ENCODE measurements at regions not wholly inside any gene's neighbourhood (a gene's known extent, or its start where the extent isn't known, plus 50 kb on each side); places are given as distances from the start of the nearest gene placed in this dataset.
"Not testable (repeated sequence)": the region's sequence is repeated elsewhere in the genome, so short reads cannot be mapped to it uniquely, and the experiment has no call there.

GRCh38 chr20:4462801-4463200 is 213.7 kb upstream of the ADRA1D start:
- DNase-seq: not testable (repeated sequence)

DNA sequence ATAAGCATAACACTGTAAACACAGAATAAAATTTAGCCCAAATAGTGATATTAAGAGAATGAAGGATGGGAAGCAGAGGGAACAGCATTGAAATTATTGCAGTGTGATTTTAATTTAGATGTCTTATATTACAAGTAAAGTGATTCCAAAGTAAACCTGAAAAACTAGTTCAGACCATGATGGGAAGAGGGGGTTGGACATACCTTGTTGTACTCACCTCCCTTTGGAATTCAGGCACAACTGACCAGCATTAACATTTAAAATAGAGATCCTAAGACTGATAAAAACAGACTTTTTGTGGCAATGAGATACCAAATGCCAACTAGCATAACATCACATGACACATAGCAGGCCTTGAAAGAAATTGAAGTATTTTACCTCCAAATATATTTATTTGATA is 210.0 kb upstream of the ADRA1D start:
- DNase-seq: no peak

GRCh38 chr20:4457566-4458543 is 208.8 kb upstream of the ADRA1D start:
- peak; percentile 62 for DNase-seq

DNA sequence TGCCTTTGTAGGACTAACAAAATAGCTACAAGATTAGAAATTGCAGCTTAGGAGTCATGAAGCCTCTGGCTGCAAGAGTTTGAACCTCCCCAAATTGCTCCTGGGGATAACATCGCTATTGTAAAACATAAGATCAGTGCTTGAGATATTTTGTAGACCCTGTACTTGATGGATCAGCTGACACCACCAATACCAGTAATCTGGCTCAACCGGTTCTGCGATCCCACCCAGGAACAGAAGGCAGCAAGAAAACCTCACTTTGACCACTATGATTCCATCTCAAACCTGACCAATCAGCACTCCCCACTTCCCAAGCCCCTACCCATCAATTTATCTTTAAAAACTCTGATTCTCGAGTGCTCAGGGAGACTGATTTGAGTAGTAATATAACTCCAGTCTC is 206.9 kb upstream of the ADRA1D start:
- peak; percentile 58 for DNase-seq

DNA sequence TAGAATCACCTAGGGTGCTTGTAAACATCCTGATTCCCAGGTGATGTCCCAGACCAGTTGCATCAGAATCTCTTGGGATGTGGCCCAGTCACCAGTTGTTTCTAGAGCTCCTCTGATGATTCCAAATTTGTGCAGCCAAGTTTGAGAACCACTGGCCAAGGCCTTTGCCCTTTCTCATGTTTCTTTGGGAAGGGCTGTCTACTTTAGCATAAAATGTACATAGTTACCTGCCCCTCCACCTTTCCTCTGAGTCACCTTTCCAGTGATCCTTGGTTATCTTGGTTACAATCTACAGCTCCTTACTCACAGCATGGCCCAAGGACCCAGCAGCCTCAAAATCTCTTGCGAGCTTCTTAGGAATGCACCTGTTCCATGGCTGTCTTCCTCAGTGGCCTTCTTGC is 206.2 kb upstream of the ADRA1D start:
- peak; percentile 76 for DNase-seq

DNA sequence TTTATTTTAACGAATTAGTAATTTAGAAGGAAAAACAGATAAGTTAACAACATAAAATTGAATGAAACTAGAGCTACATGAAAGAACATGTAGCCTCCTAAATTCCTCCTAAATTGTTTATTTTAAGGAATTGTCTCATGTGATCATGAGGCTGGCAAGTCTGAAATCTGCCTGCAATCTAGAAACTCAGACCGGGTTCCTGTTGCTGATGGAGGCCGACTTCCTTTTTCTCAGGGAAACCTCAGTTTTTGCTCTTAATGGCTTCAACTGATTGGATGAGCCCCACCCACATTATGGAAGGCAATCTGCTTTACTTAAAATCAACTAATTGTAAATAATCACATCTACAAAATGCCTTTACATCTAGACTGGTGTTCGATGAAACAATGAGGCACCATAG is 205.0 kb upstream of the ADRA1D start:
- DNase-seq: no peak

DNA sequence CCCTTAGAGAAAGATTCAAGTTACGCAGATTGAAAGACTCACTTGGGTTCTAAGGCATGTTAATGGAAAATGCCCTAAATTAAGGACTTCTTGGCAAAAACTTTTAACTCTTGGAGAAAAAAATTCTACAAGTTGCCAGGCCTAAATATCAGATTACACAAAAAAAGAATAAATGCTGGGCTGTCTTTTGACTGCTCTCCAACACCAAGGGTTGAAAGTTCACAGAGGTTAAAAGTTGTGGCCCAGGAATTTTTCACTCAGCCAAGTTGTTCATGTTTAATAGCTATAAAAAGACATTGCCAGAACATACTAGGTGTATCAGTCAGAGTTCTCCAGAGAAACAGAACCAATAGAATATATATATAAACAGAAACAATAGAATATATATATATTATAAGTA is 204.3 kb upstream of the ADRA1D start:
- no peak for DNase-seq

GRCh38 chr20:4451487-4452081 is 202.5 kb upstream of the ADRA1D start:
- no peak for DNase-seq

GRCh38 chr20:4449957-4450715 is 201.0 kb upstream of the ADRA1D start:
- peak; percentile 74 for DNase-seq

- DNase-seq: no peak
Measured at GRCh38 chr20:4445784-4446183, 196.7 kb upstream of the ADRA1D start.

DNA sequence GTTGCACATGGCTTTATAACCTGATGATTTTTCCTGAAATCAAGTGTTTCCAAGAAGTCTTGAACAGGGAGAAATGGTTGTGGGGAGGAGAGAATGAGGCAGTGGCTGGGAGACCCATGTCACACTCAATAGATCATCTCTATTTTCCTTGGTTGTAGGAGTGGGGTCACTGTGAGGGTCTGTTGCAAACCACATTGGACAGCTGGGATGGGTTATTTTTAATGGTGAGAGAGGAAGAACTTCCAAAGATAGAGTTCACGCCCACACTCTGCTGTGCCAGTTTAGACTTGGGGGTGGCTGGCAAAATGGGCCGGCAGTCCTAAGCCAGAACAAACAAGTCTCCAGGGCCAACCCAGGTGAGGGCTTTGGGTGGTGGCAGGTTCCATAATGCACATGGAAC is 196.2 kb upstream of the ADRA1D start:
- no peak for DNase-seq

DNA sequence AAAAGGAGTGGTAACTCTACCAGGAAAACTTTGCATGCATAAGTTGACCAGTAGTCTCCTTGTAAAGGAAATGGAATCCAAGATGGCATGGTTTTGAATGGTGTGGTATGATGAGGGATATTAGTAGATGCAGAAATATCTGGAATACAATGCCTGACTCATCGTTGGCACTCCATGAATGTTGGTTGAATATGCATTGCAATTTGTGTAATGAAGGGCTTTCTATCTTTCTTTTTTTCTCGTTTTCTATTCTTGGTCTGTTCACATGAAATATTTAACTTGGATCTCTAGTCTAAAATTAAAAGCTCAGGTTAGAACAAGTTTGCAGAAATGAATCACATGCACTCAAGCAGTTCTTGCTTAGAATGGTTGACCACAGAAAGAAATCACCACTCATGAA is 195.3 kb upstream of the ADRA1D start:
- DNase-seq: no peak

GRCh38 chr20:4443016-4443415 is 193.9 kb upstream of the ADRA1D start:
- DNase-seq: peak; percentile 73

GRCh38 chr20:4441871-4442270 is 192.8 kb upstream of the ADRA1D start:
- no peak for DNase-seq

DNA sequence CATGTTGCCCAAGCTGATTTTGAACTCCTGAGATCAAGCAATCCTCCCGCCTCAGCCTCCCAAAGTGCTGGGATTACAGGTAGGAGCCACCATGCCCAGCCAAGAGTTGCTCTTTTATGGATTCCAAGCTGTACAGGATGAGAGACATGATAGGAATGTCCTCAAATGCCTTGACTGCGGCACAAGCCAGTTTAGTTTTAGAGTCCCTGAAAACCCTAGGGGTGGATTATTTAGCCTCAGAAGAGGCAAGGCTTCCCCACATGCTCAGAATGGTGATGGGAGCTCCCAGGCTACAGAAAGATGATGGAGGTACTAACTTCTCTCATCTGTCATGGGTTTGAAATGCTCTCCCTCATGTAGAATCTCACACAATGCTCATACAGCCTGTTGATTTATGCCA is 192.1 kb upstream of the ADRA1D start:
- no peak for DNase-seq

DNA sequence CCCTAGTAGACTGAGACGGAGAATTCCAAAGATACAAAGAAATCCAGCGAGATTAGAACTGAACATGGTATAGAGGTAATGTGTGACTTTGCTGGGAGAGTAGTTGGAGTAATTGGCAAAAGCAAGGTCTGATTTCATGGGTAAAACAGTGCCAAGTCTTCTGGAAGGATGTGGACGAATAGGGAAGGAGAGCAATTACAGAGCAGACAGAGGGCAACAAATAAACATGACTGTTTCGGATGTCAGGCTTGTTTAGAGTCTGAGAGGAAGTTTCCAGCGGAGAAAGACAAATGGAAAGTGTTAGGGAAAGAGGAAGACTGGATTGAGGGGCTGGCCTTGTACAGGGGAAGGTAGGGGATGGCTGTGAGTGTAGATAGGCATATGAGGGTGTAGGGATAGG is 190.4 kb upstream of the ADRA1D start:
- DNase-seq: no peak

- no peak for DNase-seq
Measured at GRCh38 chr20:4437131-4437530, 188.0 kb upstream of the ADRA1D start.

- DNase-seq: peak; percentile 27
Measured at GRCh38 chr20:4435671-4436455, 186.8 kb upstream of the ADRA1D start.

- DNase-seq: no peak
Measured at GRCh38 chr20:4435225-4435624, 186.1 kb upstream of the ADRA1D start.

GRCh38 chr20:4434681-4435080 is 185.6 kb upstream of the ADRA1D start:
- DNase-seq: peak; percentile 21

DNA sequence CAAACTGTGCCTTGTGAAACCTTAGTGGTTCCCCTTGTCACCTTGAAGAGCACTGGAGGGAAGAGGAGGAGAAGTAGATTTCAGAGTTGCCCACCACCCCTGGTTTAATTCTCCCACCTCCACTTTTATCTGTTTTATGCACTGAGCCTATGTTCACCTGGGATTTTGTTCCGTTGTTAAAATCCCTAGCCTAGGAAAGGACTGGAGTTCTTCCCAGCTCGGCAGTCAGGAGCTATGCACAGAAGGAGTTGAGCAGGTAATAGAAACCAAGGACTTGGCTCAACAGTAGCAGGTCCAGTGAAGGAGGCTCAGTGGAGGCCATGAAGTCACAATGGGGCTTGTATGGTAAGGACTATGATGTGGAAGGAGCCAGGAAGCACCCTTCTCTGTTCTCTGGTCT is 182.4 kb upstream of the ADRA1D start:
- peak; percentile 24 for DNase-seq

DNA sequence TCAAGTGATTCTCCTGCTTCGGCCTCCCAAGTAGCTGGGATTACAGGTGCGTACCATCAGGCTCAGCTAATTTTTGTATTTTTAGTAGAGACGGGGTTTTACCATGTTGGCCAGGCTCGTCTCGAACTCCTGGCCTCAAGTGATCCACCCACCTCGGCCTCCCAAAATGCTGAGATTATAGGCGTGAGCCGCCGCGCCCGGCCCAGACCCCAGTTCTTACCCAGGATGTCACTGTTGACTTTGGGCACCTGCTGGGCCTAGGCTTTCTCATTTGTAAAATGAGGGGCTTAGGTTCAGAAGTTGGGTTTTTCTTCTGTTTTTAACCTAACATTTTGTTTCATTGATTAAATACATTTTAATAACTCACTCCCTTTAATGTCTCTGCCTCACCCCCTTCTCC is 181.7 kb upstream of the ADRA1D start:
- peak; percentile 23 for DNase-seq

Measured in islet precursor cell (in vitro differentiated cells).